ENCODE measurements at regions not wholly inside any gene's neighbourhood (a gene's known extent, or its start where the extent isn't known, plus 50 kb on each side); places are given as distances from the start of the nearest gene placed in this dataset.
A peak's percentile ranks its signal among the peaks of the same experiment; 100 is the strongest.

DNA sequence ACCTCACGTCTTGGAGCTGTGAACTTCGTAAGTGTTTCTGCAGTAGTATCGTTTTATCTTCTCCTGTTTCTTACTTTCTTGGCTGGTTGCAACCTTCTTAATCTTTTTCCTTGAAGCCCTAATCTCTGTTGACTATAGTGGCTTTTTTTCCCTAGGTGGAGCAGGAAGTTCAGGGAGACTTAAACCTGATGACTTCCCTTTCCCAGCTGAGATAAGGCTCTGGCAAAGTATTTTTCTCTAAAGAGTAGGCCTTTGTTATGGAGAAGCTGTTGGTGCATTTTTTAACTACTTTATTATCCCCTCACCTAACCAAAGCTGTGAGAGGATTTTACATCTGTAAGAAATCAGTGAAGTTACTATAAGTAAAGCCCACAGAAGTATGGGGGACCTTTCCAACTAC, 723.1 kb upstream of the RIOK2 start:
- FAIRE-seq (no peak), DNase-seq (ENCODE audit: low spot score in 2 of 2) (no peak)

DNA sequence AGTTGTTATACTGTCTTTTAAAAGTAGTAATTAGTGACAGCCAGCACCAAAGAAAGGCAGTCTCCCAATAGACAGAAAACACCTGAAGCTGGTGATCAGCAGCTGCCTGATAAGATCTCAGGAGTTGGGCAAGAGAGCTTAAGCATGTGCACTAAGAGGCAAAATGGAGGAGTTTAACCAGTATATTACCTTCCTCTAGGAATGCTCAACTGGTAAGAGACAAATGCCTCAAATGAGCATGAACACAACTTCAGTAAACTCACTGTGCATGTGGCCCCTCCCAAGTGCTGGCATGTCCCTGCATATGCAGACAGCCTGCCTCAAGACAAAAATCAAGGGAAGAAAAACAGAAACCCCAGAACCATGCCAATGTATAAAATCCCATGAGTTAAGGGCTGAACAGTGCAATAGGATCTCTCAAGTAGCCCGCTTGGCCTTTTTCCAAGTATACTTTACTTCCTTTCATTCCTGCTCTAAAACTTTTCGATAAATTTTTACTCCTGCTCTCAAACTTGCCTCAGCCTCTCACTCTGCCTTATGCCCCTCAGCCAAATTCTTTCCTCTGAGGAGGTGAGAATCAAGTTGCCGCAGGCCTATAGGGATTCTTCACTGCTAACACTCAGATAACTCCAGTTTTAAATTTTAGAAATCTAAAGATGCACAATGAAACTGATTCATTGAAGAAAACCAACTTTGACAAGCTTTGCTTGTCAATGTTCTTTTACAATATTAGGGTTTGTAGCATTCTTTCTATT, 724.8 kb upstream of the RIOK2 start:
- DNase-seq (ENCODE audit: low spot score in 2 of 2) (no peak), FAIRE-seq (no peak)

DNA sequence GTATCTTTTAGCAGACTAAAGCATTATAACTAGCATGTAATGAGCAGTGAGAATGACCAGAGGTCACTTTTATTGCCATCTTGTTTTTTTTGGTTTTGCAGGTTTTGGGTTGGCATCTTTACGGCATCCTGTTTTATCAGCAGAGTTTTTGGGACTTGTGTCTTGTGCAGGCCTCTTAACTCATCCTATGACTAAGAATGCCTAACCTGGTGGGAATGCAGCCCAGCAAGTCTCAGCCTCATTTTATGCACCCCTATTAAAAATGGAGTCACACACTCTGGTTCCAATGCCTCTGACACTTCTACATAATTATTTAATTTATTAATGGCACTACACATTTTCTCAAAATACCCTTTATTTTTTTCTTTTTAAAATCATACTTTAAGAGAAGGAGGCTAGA, 726.5 kb upstream of the RIOK2 start:
- FAIRE-seq, result no peak
- no peak for DNase-seq (ENCODE audit: low spot score in 2 of 2)

DNA sequence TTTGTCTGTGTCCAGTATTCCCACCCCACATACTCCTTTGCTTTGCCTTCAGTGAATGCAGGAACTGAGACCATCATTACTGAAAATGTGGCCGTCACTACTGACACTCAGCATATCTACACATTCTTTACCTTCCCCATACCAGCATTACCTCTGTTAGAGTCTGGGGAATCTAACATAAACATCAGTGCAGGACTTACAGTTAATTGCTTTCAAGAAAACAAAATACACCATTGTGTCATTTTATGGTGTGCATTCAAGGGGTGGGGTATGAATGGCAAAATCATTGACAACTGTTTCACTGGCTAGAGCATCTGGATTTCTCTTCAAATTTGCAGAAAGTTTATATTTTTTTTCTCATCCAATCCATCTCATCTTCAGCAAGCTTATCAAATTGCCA, 731.4 kb upstream of the RIOK2 start:
- FAIRE-seq (no peak), DNase-seq (ENCODE audit: low spot score in 2 of 2) (no peak)

DNA sequence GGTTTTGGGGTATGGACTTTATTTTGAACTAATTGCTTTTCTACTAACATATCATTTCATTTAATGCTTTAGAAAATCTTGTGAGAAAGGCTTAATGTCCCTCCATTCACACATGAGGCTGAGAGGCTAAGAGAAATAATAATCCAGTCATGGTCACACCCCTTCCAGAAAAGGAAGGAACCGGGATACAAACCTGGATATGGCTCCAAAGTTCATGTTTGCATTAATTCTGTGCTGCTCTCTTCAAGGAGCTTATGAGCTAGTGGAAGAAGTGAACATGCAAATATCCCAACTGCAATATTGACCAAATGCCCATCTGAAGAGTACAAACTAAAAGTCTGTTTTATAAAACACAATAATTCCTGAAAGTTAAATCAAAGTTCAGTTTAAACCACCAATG, 732.1 kb upstream of the RIOK2 start:
- FAIRE-seq (no peak), DNase-seq (ENCODE audit: low spot score in 2 of 2) (no peak)

DNA sequence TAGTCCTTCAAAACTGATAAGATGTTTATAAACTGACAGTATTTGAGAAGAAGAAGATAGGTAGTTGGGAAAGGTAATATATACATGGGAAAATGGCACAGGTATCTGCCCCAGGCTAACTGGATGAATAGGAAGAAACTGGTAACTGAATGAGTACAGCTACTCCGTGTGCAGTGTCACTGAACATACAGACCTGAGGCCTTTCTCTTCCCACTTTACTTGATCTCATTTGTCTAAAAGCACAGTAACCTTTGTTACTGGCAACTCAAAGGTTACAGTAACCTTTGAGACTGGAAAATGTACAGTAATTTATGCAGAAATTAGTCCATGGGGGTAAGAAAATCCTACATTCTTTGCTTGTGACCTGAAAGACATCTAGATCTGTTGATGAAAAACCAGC, 735.0 kb upstream of the RIOK2 start:
- DNase-seq (ENCODE audit: low spot score in 2 of 2) (no peak), FAIRE-seq (no peak)

DNA sequence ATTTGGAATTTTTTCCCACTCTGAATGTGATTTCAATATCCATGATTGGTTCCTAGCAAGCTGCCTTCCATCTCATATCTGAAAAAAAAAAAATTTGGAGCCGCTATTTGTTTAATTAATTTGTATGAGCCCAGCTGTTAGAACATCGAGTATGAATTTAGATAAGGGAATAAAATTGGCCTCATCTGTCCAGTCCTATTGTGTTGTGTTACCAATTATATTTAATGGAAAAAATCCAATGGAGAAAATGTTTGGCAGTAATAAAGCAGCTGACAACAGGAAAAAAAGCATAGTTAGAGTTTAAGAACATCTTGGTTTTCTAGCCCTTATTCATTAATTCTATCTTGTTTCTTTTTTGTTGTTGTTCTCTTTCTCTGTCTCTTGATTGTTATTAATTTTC, 735.6 kb upstream of the RIOK2 start:
- DNase-seq (ENCODE audit: low spot score in 2 of 2) (no peak), FAIRE-seq (no peak)

DNA sequence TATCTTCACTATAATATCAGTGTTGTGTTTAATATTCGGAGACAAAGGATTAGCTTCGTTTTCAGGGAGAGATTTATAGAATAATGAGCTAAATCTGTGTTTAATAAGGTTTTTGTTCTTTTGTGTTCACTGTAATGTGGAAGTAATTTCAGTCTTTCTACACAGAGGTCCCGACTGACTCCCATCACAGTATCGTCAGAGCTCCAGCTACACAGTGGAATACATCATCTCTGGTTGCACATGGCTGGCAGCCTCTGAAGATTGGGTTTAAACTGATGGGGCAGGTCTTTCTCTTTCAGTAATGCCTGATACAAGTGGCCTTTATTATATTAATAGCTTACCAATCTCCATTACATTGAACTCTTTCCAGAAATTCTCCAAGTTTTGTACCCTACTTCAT, 736.7 kb upstream of the RIOK2 start:
- DNase-seq (ENCODE audit: low spot score in 2 of 2), result no peak
- no peak for FAIRE-seq

DNA sequence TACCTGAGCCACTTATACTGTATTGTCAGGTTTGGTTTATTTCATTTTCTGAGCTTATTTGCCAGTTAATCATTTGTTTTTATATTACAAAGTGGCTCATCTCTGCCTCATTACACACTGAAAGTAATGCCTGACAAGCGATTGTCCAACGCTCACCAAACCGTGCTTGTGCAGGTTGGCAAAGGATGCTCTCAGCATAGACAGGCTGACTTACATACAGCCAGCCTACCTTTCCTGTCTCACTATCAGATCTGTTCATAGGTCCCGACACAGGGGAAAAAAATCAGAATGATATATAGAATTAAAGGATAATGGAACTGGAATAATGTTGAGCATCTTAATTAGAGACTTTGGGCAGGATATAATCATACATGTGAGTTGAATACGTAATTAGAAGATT, 739.7 kb upstream of the RIOK2 start:
- FAIRE-seq (no peak), DNase-seq (ENCODE audit: low spot score in 2 of 2) (no peak)

DNA sequence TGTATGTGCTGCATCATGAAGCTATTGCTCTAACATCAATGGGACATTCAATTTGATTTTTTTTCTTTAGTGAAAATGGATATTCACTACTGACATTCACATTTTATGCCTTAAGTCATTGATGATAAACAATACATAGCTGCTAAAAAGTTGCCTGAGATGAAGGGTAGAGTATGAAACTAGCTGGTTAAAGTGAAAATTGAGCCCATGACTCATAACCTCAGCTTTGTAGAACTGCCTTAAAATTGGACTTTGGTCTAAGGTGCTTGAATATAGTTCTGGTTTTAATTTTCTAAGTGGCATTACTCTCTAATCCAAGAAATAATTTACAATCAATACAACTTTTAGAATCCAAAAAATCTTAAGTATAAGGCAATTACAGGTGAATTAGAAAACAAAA, 740.4 kb upstream of the RIOK2 start:
- no peak for DNase-seq (ENCODE audit: low spot score in 2 of 2)
- FAIRE-seq, result no peak

DNA sequence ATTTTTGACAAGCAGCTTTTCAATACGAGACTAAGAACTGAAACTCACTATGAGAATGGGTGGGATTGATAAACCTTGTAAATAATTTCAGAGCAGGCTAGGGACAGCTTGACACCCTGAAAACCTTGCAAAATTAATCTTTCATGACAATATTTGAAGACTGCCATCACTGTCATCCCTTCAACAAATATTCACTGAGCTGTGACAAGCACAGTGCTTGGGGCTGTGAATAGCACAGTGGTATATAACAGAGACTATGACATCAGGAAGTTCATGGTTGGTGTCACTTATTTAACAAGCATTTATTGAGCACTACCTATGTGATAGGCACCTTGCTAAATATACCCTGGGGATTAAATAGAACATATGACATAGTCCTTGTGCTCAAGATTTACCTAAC, 741.0 kb upstream of the RIOK2 start:
- no peak for FAIRE-seq
- no peak for DNase-seq (ENCODE audit: low spot score in 2 of 2)

DNA sequence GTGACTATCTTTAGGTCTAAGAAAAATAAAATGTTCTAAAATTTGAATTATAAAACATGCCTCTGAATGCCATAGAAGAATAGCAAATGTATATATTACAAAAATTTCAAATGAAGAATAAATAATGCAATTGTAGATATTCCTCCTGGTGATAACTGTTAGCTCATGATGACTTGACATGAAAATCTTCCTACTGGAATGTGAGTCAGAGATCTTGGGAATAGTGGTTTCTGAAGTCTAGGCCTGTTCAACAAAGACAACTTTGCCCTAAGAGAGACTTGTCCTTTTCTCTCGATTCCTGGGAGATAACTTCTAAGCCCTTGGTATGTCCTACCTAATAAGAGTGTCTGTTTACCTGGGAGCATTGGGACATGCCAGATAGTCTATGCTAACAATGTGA, 746.3 kb upstream of the RIOK2 start:
- DNase-seq (ENCODE audit: low spot score in 2 of 2) (no peak), FAIRE-seq (no peak)

DNA sequence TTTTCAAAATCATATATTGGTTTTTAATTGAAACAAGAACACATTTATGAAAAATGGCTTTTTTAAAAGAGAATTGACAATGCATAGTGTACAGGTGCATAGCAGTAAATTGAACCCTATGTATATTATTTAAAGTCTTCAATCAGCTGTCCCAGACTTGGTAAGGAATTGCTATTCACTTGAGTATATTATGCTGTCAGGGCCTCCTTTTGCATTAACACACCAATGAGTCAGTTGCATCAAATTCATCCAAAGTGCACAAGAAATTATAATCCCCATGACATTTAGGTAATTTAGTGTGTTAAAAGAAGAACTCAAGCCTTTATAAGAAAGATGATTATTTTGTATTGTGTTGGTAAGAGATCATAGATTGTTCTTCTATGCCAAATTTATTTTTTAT, 748.8 kb upstream of the RIOK2 start:
- no peak for FAIRE-seq
- DNase-seq (ENCODE audit: low spot score in 2 of 2), result no peak

DNA sequence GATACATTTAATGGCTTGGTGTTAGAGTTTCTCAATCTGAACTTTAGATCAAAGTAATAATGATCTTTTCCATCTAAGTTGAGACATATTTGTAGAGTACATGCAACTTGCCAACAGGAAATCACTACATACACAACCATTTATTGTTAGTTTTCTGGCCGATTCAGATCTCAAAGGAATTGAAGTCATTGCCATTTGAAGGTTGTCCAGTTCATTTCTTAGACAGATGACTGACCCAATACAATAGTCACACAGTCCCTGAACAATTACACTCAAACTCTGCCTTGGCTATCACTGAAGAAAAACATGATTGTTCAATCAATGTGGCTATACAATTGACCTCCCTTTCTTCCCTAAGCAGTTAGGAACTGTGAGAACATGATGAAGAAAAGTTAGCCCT, 753.2 kb upstream of the RIOK2 start:
- FAIRE-seq, result no peak
- DNase-seq (ENCODE audit: low spot score in 2 of 2), result peak in 1 of 2 donors; percentile 7

DNA sequence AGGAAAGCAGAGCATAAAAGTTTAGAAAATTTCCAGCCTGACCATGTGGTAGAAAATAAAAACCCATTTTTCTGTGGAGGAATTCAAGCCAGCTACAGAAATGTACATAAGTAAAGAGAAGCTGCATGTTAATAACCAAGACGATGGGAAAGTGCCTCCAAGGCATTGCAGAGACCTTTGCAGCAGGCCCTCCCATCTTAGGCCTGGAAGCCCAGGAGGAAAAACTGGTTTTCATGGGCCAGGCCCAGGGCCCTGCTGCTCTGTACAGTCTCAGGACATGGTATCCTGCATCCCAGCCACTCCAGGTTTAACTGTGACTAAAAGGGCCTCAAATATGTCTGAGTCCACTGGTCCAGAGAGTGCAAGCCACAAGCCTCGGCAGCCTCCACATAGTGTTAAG, 754.8 kb upstream of the RIOK2 start:
- no peak for DNase-seq (ENCODE audit: low spot score in 2 of 2)
- FAIRE-seq, result no peak

DNA sequence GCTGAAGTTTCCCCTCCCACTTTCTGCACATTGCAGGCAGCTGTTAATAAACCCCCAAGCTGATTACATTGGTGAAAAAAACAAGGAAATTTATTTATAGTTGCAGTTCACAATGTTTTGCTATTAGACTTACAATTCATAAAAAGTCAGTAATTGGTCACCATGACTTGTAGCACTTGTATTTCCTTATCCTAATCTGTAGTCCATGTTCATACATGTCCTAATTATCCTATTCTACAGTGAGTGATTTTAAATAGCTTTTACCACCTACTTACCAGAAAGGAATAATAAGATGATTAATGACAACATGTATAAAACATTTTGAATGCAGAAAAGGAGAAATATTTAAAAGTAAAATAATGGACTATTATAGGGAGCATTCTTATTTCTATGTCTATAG, 760.0 kb upstream of the RIOK2 start:
- FAIRE-seq (no peak), DNase-seq (ENCODE audit: low spot score in 2 of 2) (no peak)

DNA sequence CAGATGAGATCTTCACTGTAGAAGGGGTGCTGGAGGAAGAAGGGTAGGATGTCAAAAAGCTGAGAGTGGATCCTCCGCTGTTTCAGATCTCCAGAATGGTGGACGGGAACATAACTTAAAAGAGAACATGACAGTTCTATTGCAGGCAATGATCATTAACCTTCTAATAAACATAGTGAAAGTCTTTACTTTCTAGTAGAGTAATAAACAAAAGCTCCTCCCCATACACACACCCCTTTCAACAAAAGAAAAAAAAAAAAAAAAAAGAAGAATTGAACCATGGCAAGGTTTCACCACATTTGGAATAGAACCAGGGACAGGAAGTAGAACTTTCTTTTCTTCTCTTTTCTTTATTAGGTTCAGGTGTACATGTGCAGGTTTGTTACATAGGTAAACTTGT, 768.1 kb upstream of the RIOK2 start:
- no peak for FAIRE-seq
- no peak for DNase-seq (ENCODE audit: low spot score in 2 of 2)

DNA sequence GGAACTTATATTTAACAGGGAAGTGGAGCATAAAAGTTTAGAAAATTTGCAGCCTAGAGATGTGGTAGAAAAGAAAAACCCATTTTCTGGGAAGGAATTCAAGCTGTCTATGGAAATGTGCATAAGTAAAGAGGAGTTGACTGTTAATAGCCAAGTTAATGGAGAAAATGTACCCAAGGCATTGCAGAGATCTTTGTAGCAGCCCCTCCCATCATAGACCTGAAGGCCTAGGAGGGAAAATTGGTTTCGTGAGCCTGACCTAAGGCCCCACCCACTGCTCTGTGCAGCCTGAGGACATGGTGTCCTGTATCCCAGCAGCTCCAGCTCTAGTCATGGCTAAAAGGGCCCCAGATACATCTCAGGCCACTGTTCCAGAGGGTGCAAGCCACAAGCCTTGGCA, 772.4 kb upstream of the RIOK2 start:
- DNase-seq (ENCODE audit: low spot score in 2 of 2), result no peak
- FAIRE-seq, result no peak

DNA sequence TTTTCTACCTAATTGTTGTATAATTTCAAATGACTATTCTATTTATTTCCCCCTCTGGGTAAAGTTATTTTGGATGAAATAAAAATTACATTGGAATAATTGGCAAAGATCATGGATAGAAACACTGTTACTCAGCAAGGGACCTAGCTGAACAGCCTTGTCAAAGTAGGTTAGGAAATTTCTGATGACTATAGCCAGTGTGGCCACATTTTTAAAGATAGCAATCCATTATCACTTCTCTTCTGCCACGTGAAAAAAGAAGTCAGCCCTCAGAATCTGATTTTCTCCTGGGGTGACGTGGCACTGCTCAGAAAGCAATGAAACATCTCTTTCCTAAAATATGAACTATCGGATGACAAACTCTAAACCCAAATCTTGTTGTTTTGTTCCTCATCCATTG, 784.2 kb upstream of the RIOK2 start:
- no peak for DNase-seq (ENCODE audit: low spot score in 2 of 2)

DNA sequence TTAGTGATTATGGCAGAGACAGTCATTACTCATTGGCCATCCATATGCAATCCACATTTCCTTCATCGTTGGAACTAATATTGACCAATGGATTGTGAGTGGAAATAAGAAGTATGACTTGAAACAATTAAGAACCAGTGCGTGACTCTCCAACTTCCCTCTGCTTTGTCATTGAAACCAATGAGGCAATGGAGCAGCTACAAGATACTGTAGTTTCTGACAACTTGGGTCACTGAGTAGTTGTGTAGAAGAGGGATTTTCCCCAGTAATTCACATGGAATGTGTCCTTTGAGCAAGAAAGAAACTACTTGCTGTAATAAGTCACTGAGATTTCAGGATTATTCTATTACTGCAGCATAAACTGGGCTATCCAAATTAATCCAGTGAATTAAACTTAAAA, 785.3 kb upstream of the RIOK2 start:
- FAIRE-seq (no peak), DNase-seq (ENCODE audit: low spot score in 2 of 2) (no peak)

More for the DNA sequence above, 784.2 kb upstream of the RIOK2 start:
- FAIRE-seq, result no peak

DNA sequence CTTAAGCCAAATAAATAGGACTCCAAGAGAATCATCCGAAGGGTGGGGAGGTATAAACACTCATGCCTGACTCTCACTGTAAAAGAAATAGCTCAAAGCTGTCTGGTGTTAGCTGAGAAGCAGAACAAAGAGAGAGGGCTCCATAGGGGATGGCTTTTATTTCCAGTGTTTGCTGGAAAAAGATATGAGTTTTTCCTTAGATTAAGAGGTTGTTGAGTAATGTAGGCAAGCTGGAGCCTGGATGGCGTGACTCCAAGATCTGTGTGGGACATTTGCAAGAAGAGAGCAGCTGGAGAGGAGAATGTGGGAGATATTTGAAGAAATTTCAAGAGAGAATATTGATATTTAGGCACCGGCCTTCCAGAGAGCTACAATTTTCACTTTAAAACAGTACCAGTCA, 793.7 kb upstream of the RGMB start:
- DNase-seq (ENCODE audit: low spot score in 2 of 2) (no peak), FAIRE-seq (no peak)

DNA sequence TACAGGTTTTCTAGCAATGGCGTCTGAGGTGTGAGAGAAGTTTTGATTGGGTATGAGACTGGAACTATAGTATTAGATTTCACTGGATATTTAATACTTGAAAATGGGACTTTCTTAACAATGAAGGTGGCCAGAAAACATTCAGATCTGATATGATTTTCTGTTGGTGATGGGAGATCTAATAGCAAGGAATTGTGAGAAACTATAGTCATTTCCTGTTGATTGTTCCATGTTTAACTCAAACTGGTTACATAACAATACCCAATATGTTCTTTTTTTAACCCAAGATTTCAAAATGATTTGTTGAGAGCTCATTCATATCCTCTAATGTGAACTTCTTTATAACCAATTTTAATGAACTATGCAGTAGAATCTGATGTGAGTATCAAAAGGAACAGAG, 793.2 kb upstream of the RGMB start:
- no peak for FAIRE-seq
- DNase-seq (ENCODE audit: low spot score in 2 of 2), result no peak

DNA sequence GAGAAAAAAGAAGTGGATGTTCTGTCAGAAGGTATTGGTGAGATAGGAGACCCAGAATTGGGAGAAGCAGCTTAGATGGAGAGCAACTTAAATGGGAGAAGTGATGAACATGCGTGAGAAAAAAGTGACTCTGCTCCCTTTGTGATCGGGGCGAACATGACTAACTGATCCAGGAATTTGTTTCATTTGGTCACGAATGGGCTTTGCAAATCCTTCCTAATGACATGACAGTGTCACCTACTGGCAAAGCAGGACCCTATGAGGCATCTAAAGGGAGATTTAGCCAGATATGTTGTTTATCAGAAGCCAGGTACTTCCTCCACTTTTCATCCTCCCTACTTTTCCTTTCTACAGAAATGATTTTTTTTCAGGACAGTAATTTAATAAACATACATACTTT, 787.4 kb upstream of the RGMB start:
- FAIRE-seq, result no peak

More for the DNA sequence above, 787.4 kb upstream of the RGMB start:
- no peak for DNase-seq (ENCODE audit: low spot score in 2 of 2)
